ENCODE measurements at regions not wholly inside any gene's neighbourhood (a gene's known extent, or its start where the extent isn't known, plus 50 kb on each side); places are given as distances from the start of the nearest gene placed in this dataset.
A peak's percentile ranks its signal among the peaks of the same experiment; 100 is the strongest.
"Not testable (repeated sequence)": the region's sequence is repeated elsewhere in the genome, so short reads cannot be mapped to it uniquely, and the experiment has no call there.

DNA sequence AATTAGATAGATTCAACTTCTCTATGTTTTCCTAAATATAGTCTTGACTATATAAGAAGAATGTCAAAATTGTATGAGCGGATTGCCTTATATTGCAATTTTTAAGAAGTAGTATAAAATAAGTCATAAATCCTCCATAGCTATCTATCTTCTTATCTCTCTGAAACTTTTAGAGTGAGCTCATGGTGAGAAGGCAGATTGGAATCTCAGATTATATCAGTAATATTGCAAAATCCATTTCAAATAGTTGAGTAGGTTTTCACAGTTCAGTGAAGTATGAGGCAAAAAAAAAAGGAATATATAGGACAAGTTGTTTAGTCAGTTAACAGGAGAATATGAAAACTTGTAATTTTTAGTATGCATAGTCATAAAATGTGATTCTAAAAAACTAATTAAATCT, 156.4 kb downstream of the FAM174A start:
- Histone ChIP-seq H3K27ac (ENCODE audit: low read depth, low read length) (no peak overlapping the region), H3K27me3 (ENCODE audit: insufficient read depth, low read length) (no peaks in the 10 kb centered on the region), H3K9me3 (ENCODE audit: control insufficient read depth in 1 of 2, low read length in 2 of 2) (no peaks in the 10 kb centered on the region), H3K4me1 (ENCODE audit: insufficient read depth, low read length) (no peaks in the 10 kb centered on the region), H3K36me3 (ENCODE audit: insufficient read depth, low read length) (no peaks in the 10 kb centered on the region), H3K4me3 (ENCODE audit: low read length in 2 of 2) (no peak overlapping the region)
- H3K4me3 Mint-ChIP-seq = no peak overlapping the region
- intact Hi-C loops (cut with micrococcal nuclease) = no loop called here
- peaks cover 0 to 4% (median 0%) of the 10 kb centered on the region in 4 donors for H3K4me1 Mint-ChIP-seq
- peaks cover 0 to 2% (median 0%) of the 10 kb centered on the region in 8 donors for H3K9me3 Mint-ChIP-seq
- ChIA-PET POLR2A (ENCODE audit: partially characterized antibody) (no interaction called here), CTCF (ENCODE audit: partially characterized antibody) (no interaction called here)
- no peak overlapping the region for H3K27ac Mint-ChIP-seq
- no peaks in the 10 kb centered on the region for H3K27me3 Mint-ChIP-seq
- DNase-seq = no peak
- no peaks in the 10 kb centered on the region for H3K36me3 Mint-ChIP-seq

DNA sequence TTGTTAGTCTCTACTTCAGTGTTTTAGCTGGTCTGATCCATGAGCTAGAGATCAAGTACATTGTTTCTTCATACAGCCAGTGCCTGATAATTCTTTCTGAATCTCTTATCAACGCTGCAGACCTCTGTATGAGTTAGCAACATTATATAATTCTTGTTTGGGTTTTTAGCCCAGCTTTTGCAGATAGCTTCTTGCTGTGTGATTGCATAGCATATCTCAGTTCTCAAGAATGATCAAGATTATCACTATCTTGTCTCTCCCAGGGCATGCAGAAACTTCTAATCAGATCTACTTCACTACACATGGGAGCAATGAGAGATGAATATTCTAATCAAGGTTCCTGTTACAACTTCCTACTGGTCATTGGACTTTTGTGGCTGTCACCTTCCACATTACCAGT, 158.3 kb downstream of the FAM174A start:
- no peaks in the 10 kb centered on the region for H3K36me3 Mint-ChIP-seq
- peaks cover 0 to 2% (median 0%) of the 10 kb centered on the region in 8 donors for H3K9me3 Mint-ChIP-seq
- H3K27ac Mint-ChIP-seq = no peak overlapping the region
- Histone ChIP-seq H3K27ac (ENCODE audit: low read depth, low read length) (no peak overlapping the region), H3K4me3 (ENCODE audit: low read length in 2 of 2) (no peak overlapping the region), H3K9me3 (ENCODE audit: control insufficient read depth in 1 of 2, low read length in 2 of 2) (no peaks in the 10 kb centered on the region), H3K36me3 (ENCODE audit: insufficient read depth, low read length) (no peaks in the 10 kb centered on the region), H3K4me1 (ENCODE audit: insufficient read depth, low read length) (no peaks in the 10 kb centered on the region), H3K27me3 (ENCODE audit: insufficient read depth, low read length) (no peaks in the 10 kb centered on the region)
- H3K4me1 Mint-ChIP-seq = peaks cover 0 to 4% (median 0%) of the 10 kb centered on the region in 4 donors
- no peak overlapping the region for H3K4me3 Mint-ChIP-seq
- ChIA-PET CTCF (ENCODE audit: partially characterized antibody) (no interaction called here), POLR2A (ENCODE audit: partially characterized antibody) (no interaction called here)
- no peak for DNase-seq
- H3K27me3 Mint-ChIP-seq = no peaks in the 10 kb centered on the region
- intact Hi-C loops (cut with micrococcal nuclease) = no loop called here

DNA sequence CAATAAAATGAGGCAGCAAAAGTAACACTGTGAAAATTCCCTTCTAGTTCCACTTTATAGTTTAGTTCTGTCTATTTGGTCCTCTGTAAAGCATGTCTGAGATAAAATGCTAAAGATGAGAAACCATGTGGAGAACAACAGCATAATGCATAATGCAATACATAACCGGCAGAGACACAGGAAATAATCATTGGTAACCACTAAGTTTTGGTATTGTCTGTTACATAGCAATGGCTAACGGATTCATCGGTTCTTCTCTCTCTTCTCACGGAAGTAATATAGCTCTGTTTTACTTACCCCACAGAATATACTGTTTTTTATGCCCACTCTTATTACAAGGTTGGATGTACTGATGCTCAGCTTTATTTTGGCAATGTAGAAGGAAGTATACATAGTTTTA, 158.9 kb downstream of the FAM174A start:
- Mint-ChIP-seq H3K27ac (no peak overlapping the region), H3K4me1 (peaks cover 0 to 4% (median 0%) of the 10 kb centered on the region in 4 donors), H3K4me3 (no peak overlapping the region), H3K9me3 (peaks cover 0 to 2% (median 0%) of the 10 kb centered on the region in 8 donors), H3K36me3 (no peaks in the 10 kb centered on the region), H3K27me3 (no peaks in the 10 kb centered on the region)
- Histone ChIP-seq H3K27ac (ENCODE audit: low read depth, low read length) (no peak overlapping the region), H3K9me3 (ENCODE audit: control insufficient read depth in 1 of 2, low read length in 2 of 2) (no peaks in the 10 kb centered on the region), H3K4me1 (ENCODE audit: insufficient read depth, low read length) (no peaks in the 10 kb centered on the region), H3K27me3 (ENCODE audit: insufficient read depth, low read length) (no peaks in the 10 kb centered on the region), H3K36me3 (ENCODE audit: insufficient read depth, low read length) (no peaks in the 10 kb centered on the region), H3K4me3 (ENCODE audit: low read length in 2 of 2) (no peak overlapping the region)
- no peak for DNase-seq
- ChIA-PET POLR2A (ENCODE audit: partially characterized antibody) (no interaction called here), CTCF (ENCODE audit: partially characterized antibody) (no interaction called here)
- intact Hi-C loops (cut with micrococcal nuclease) = no loop called here

DNA sequence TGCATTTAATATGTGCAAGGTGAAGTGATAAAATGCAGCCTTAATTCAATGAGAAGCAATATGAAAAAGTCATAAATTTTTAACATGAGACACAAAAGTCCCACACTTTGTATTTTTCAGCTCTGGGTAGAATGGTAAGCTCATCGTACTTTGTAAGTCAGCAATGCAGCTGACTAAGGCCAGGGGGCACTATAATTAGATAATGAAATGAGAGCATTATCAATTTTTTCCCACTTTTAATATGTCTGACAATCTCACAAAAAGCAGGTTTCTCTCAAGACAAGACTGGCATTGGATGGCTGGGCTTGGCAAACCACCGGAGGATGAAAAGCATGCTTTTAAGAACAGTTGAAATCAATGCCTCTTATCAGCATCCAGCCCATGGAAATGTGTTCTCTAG, 162.8 kb downstream of the FAM174A start:
- no peaks in the 10 kb centered on the region for H3K36me3 ChIP-seq (ENCODE audit: insufficient read depth, low read length)
- ChIA-PET CTCF (ENCODE audit: partially characterized antibody) (interaction anchor here (1.0 to 1.1 kb wide), 3 partner anchors 8 to 190 kb away, joined by 3 read pairs; no protein-coding TSS in a partner anchor), POLR2A (ENCODE audit: partially characterized antibody) (no interaction called here)
- Mint-ChIP-seq H3K27ac (no peak overlapping the region), H3K27me3 (no peaks in the 10 kb centered on the region), H3K4me1 (peaks cover 0 to 4% (median 0%) of the 10 kb centered on the region in 4 donors), H3K9me3 (peaks cover 0 to 1% (median 0%) of the 10 kb centered on the region in 8 donors), H3K36me3 (no peaks in the 10 kb centered on the region), H3K4me3 (no peak overlapping the region)
- intact Hi-C loops (cut with micrococcal nuclease) = no loop called here
- H3K4me3 ChIP-seq (ENCODE audit: low read length in 2 of 2) = no peak overlapping the region
- H3K9me3 ChIP-seq (ENCODE audit: control insufficient read depth in 1 of 2, low read length in 2 of 2) = no peaks in the 10 kb centered on the region
- DNase-seq = no peak
- H3K27ac ChIP-seq (ENCODE audit: low read depth, low read length) = no peak overlapping the region
- H3K4me1 ChIP-seq (ENCODE audit: insufficient read depth, low read length) = no peaks in the 10 kb centered on the region
- H3K27me3 ChIP-seq (ENCODE audit: insufficient read depth, low read length) = no peaks in the 10 kb centered on the region

DNA sequence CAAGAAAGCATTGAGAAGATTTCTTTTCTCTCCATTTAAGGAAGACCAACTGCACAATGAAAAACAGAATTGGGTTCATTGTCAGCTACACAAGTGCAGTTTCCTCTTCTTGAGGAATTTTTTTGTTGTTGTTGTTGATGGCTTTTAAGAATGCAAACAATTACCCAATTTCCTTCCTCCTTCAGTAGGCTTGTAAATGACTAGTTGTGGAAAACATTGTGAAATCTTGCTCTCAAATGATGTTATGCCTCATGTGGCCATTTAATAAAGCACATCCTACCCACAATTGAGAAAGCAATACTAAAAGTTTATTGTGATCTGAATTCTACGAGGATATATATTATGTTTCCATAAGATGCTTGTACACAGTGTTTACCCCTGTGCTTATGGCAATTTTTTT, 171.6 kb downstream of the FAM174A start:
- Histone ChIP-seq H3K27ac (ENCODE audit: low read depth, low read length) (no peak overlapping the region), H3K27me3 (ENCODE audit: insufficient read depth, low read length) (no peaks in the 10 kb centered on the region), H3K4me3 (ENCODE audit: low read length in 2 of 2) (no peak overlapping the region), H3K9me3 (ENCODE audit: control insufficient read depth in 1 of 2, low read length in 2 of 2) (no peaks in the 10 kb centered on the region), H3K4me1 (ENCODE audit: insufficient read depth, low read length) (no peaks in the 10 kb centered on the region), H3K36me3 (ENCODE audit: insufficient read depth, low read length) (no peaks in the 10 kb centered on the region)
- POLR2A ChIA-PET (ENCODE audit: partially characterized antibody) = no interaction called here
- no peaks in the 10 kb centered on the region for H3K27me3 Mint-ChIP-seq
- no peak overlapping the region for H3K4me3 Mint-ChIP-seq
- CTCF ChIA-PET (ENCODE audit: partially characterized antibody) = no interaction called here
- H3K4me1 Mint-ChIP-seq = peaks cover 0 to 4% (median under 1%) of the 10 kb centered on the region in 4 donors
- peaks cover 0 to 6% (median 0%) of the 10 kb centered on the region in 8 donors for H3K9me3 Mint-ChIP-seq
- no peak overlapping the region for H3K27ac Mint-ChIP-seq
- intact Hi-C loops (cut with micrococcal nuclease) = no loop called here
- DNase-seq = peak in 1 of 5 donors; percentile 4
- no peaks in the 10 kb centered on the region for H3K36me3 Mint-ChIP-seq

DNA sequence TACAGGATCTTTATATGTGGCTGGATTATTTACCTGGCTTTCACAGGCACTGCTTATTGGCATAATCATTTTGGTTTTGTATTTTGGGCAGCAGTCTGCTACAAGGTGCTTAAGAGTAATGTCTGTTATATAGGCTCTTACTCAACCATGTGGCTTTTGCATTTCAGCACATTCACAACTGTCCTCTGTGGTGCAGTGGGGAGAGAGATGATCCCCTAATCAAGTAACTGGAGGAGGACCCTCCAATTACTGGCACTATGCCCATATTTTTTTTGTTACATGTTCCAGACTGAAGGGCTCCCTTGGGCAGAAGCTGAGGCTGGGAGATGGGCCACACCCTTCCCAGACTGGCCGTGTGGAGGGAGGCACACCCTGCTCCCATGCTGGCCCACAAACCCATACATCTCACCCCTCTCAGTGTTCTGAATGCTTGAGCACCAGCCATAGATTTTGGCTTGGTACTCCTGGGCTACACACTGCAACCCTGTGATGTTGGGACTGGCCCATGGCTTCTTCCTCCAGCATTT, 173.5 kb downstream of the FAM174A start:
- Histone ChIP-seq H3K36me3 (ENCODE audit: insufficient read depth, low read length) (no peaks in the 10 kb centered on the region), H3K27ac (ENCODE audit: low read depth, low read length) (no peak overlapping the region), H3K4me1 (ENCODE audit: insufficient read depth, low read length) (no peaks in the 10 kb centered on the region), H3K9me3 (ENCODE audit: control insufficient read depth in 1 of 2, low read length in 2 of 2) (no peaks in the 10 kb centered on the region), H3K27me3 (ENCODE audit: insufficient read depth, low read length) (no peaks in the 10 kb centered on the region), H3K4me3 (ENCODE audit: low read length in 2 of 2) (no peak overlapping the region)
- ChIA-PET CTCF (ENCODE audit: partially characterized antibody) (no interaction called here), POLR2A (ENCODE audit: partially characterized antibody) (no interaction called here)
- H3K27me3 Mint-ChIP-seq = no peaks in the 10 kb centered on the region
- no peak for DNase-seq
- intact Hi-C loops (cut with micrococcal nuclease) = no loop called here
- no peak overlapping the region for H3K4me3 Mint-ChIP-seq
- no peak overlapping the region for H3K27ac Mint-ChIP-seq
- no peaks in the 10 kb centered on the region for H3K36me3 Mint-ChIP-seq
- peaks cover 0 to 4% (median under 1%) of the 10 kb centered on the region in 4 donors for H3K4me1 Mint-ChIP-seq
- H3K9me3 Mint-ChIP-seq = peaks cover 0 to 6% (median 0%) of the 10 kb centered on the region in 8 donors

DNA sequence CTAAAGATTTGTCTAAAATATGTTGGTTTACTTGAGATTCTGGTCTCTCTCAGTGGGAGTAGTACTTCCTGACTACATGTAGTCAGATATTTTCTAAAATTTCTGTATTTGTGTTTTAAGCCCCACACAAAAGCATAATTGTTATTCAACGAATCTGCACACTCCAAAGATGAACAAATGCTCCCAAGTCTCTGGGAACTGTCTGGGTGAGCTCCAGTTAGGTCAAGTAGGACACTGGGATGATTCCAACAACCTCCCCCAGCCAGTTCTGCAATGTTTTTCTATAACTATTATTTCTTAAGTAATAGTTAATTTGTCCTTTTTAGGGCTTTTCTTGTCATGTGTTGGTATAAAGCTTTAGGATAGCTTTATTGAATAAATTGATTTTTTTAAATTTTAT, 174.6 kb downstream of the FAM174A start:
- Histone ChIP-seq H3K36me3 (ENCODE audit: insufficient read depth, low read length) (no peaks in the 10 kb centered on the region), H3K9me3 (ENCODE audit: control insufficient read depth in 1 of 2, low read length in 2 of 2) (no peaks in the 10 kb centered on the region), H3K4me3 (ENCODE audit: low read length in 2 of 2) (no peak overlapping the region), H3K4me1 (ENCODE audit: insufficient read depth, low read length) (no peaks in the 10 kb centered on the region), H3K27me3 (ENCODE audit: insufficient read depth, low read length) (no peaks in the 10 kb centered on the region), H3K27ac (ENCODE audit: low read depth, low read length) (no peak overlapping the region)
- Mint-ChIP-seq H3K4me1 (peaks cover 2 to 8% (median 4%) of the 10 kb centered on the region in 4 donors), H3K27me3 (no peaks in the 10 kb centered on the region), H3K9me3 (peaks cover 0 to 6% (median 0%) of the 10 kb centered on the region in 8 donors), H3K36me3 (no peaks in the 10 kb centered on the region), H3K4me3 (no peak overlapping the region), H3K27ac (no peak overlapping the region)
- intact Hi-C loops (cut with micrococcal nuclease) = no loop called here
- DNase-seq = no peak
- CTCF ChIA-PET (ENCODE audit: partially characterized antibody) = no interaction called here
- POLR2A ChIA-PET (ENCODE audit: partially characterized antibody) = no interaction called here

DNA sequence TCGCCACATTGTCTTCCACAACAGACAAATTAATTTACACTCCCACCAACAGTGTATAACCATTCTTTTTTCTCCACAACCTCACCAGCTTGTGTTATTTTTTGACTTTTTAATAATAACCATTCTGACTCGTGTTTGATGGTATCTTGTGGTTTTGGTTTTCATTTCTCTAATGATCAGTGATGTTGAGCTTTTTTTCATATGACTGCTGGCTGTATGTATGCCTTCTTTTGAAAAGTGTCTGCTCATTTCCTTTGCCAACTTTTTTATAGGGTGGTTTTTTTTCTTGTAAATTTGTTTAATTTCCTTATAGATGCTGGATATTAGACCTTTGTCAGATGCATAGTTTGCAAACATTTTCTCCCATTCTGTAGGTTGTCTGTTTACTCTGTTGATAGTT, 179.6 kb downstream of the FAM174A start:
- H3K4me3 Mint-ChIP-seq; DNase-seq; intact Hi-C loops (cut with micrococcal nuclease); H3K4me3 ChIP-seq (ENCODE audit: low read length in 2 of 2); H3K36me3 ChIP-seq (ENCODE audit: insufficient read depth, low read length); H3K9me3 ChIP-seq (ENCODE audit: control insufficient read depth in 1 of 2, low read length in 2 of 2); H3K36me3 Mint-ChIP-seq; CTCF ChIA-PET (ENCODE audit: partially characterized antibody); POLR2A ChIA-PET (ENCODE audit: partially characterized antibody); H3K4me1 ChIP-seq (ENCODE audit: insufficient read depth, low read length); H3K27me3 Mint-ChIP-seq; H3K9me3 Mint-ChIP-seq; H3K27me3 ChIP-seq (ENCODE audit: insufficient read depth, low read length); H3K27ac ChIP-seq (ENCODE audit: low read depth, low read length): not testable (repeated sequence)
- H3K4me1 Mint-ChIP-seq = peaks cover 7 to 12% (median 9%) of the 10 kb centered on the region in 4 donors
- H3K27ac Mint-ChIP-seq = peak overlapping the region in 1 of 7 donors; percentile 32
